ENCODE measurements at regions not wholly inside any gene's neighbourhood (a gene's known extent, or its start where the extent isn't known, plus 50 kb on each side); places are given as distances from the start of the nearest gene placed in this dataset.

DNA sequence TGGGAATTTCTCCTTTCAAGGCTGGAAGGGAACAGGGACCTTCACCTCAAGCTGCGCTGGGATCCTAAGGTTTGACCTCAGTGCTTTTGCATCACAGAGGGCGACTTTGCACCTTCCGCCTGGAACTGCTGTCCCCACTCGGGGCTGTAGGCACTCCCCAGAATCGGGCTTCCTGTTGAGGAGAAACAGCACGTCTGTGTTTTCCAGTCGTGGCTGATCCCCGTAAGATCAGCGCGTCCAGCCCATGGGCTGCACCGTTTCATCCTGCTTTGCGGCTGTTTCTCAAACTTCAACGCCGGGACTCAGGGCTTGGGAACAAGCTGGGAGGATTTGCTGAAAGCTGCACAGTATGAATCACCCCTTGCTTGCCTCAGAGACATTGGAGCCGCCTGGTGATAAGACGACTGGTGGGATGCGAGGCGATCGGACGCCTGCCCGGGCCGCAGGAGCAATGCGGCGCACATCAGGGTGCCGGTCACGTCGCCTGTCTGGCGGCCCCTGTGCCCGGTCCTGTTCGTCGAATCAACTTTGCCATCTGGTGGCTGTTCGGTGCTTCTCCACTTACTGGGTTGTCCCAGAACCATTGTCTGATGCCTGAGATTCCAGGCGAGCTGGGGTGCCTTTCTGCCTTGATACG is 53.6 kb upstream of the FRMD1 start:
- Histone ChIP-seq H3K4me3 (peak overlapping the region in 1 of 2 donors; percentile 1), H3K27ac (no peak overlapping the region), H3K36me3 (ENCODE audit: low read depth, missing control alignments) (no peaks in the 10 kb centered on the region), H3K27me3 (no peaks in the 10 kb centered on the region), H3K9me3 (no peaks in the 10 kb centered on the region), H3K4me1 (peaks cover 19% of the 10 kb centered on the region)
- TF ChIP-seq POLR2A (IDR thresholded peaks at IDR 0.05) (no peak), CTCF (IDR thresholded peaks at IDR 0.05) (peak; percentile 45 to 61 (median 50))
- DNase-seq = peak; percentile 86
- intact Hi-C loops (cut with DNase I; ENCODE audit: low total_unique reads) = no loop called here
- 13 to 21% methylated on average over 24 to 34 of the region's 34 CpGs for WGBS, 2 donors

- Histone ChIP-seq H3K4me1 (peaks cover 19% of the 10 kb centered on the region), H3K4me3 (no peak overlapping the region), H3K9me3 (no peaks in the 10 kb centered on the region), H3K27ac (no peak overlapping the region), H3K27me3 (no peaks in the 10 kb centered on the region), H3K36me3 (ENCODE audit: low read depth, missing control alignments) (no peaks in the 10 kb centered on the region)
- DNase-seq = peak; percentile 14
- intact Hi-C loops (cut with DNase I; ENCODE audit: low total_unique reads) = no loop called here
- 82 to 85% methylated on average over 20 of the region's 20 CpGs for WGBS, 2 donors
- no peak for TF ChIP-seq CTCF (IDR thresholded peaks at IDR 0.05)
- TF ChIP-seq POLR2A (IDR thresholded peaks at IDR 0.05) = no peak
Measured at GRCh38 chr6:168131464-168132415, 52.7 kb upstream of the FRMD1 start.

- 81 to 89% methylated on average over 8 to 14 of the region's 14 CpGs for WGBS, 2 donors
- H3K27ac ChIP-seq = no peak overlapping the region
- DNase-seq = no peak
- no peak overlapping the region for H3K4me3 ChIP-seq
- H3K27me3 ChIP-seq = no peaks in the 10 kb centered on the region
- H3K4me1 ChIP-seq = peaks cover 19% of the 10 kb centered on the region
- TF ChIP-seq CTCF (IDR thresholded peaks at IDR 0.05) (no peak), POLR2A (IDR thresholded peaks at IDR 0.05) (no peak)
- H3K9me3 ChIP-seq = no peaks in the 10 kb centered on the region
- no peaks in the 10 kb centered on the region for H3K36me3 ChIP-seq (ENCODE audit: low read depth, missing control alignments)
- intact Hi-C loops (cut with DNase I; ENCODE audit: low total_unique reads) = no loop called here
Measured at GRCh38 chr6:168130697-168131371, 51.8 kb upstream of the FRMD1 start.

- Histone ChIP-seq H3K4me3 (no peak overlapping the region), H3K9me3 (no peaks in the 10 kb centered on the region), H3K4me1 (peaks cover 19% of the 10 kb centered on the region), H3K36me3 (ENCODE audit: low read depth, missing control alignments) (no peaks in the 10 kb centered on the region), H3K27me3 (no peaks in the 10 kb centered on the region), H3K27ac (no peak overlapping the region)
- 94 to 99% methylated on average over 7 to 18 of the region's 18 CpGs for WGBS, 2 donors
- DNase-seq = peak; percentile 11
- intact Hi-C loops (cut with DNase I; ENCODE audit: low total_unique reads) = no loop called here
- no peak for TF ChIP-seq POLR2A (IDR thresholded peaks at IDR 0.05)
- no peak for TF ChIP-seq CTCF (IDR thresholded peaks at IDR 0.05)
Measured at GRCh38 chr6:168130168-168130696, 51.2 kb upstream of the FRMD1 start.

All from testis (tissue), 2 donors.